OCI-LY7 (cell line): ENCODE measurements at regions not wholly inside any gene's neighbourhood (a gene's known extent, or its start where the extent isn't known, plus 50 kb on each side); places are given as distances from the start of the nearest gene placed in this dataset.

Experiments used
- EZH2phosphoT487 ChIP-seq: fragments of 200-600 bp; sonication (generic); IDR thresholded peaks from 2 replicates; pipeline ENCODE4 v1.6.1; 2018; ENCODE audit warnings: low read depth, borderline replicate concordance, mild to moderate bottlenecking, mixed run types, antibody characterized with exemption, low read length, moderate library complexity, mixed read lengths
- TF ChIP-seq, protein P1 (sequence below): fragments of 200-600 bp; sonication (generic); conservative IDR thresholded peaks from 2 replicates; pipeline ENCODE4 v1.5.1; 2014; ENCODE audit warnings: mild to moderate bottlenecking, antibody characterized with exemption, low read length, moderate library complexity, mixed read lengths

- TF ChIP-seq, protein P1, sequence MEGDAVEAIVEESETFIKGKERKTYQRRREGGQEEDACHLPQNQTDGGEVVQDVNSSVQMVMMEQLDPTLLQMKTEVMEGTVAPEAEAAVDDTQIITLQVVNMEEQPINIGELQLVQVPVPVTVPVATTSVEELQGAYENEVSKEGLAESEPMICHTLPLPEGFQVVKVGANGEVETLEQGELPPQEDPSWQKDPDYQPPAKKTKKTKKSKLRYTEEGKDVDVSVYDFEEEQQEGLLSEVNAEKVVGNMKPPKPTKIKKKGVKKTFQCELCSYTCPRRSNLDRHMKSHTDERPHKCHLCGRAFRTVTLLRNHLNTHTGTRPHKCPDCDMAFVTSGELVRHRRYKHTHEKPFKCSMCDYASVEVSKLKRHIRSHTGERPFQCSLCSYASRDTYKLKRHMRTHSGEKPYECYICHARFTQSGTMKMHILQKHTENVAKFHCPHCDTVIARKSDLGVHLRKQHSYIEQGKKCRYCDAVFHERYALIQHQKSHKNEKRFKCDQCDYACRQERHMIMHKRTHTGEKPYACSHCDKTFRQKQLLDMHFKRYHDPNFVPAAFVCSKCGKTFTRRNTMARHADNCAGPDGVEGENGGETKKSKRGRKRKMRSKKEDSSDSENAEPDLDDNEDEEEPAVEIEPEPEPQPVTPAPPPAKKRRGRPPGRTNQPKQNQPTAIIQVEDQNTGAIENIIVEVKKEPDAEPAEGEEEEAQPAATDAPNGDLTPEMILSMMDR = no peak
- no peak for TF ChIP-seq EZH2phosphoT487
Measured at GRCh38 chrX:10892621-10893225, 218.4 kb upstream of the HCCS start.
